HL-60/S4 treated with retinoic acid at 250 ng/mL for 4 days and 3 days (cell line): ENCODE measurements at regions not wholly inside any gene's neighbourhood (a gene's known extent, or its start where the extent isn't known, plus 50 kb on each side); places are given as distances from the start of the nearest gene placed in this dataset.
"Not testable (repeated sequence)": the region's sequence is repeated elsewhere in the genome, so short reads cannot be mapped to it uniquely, and the experiment has no call there.

ENCODE experiments used
- in situ Hi-C: fragments of 300-500 bp; cut with MboI; formaldehyde crosslinking; loops from 2 replicates; pipeline ENCODE4 v1.7.0; 2022; ENCODE audit warnings: low sequenced_read_pairs

- in situ Hi-C loops = no loop called here
Observed at GRCh38 chr6:155894262-155894661, 438.6 kb upstream of the NOX3 start.

- in situ Hi-C loops = no loop called here
Observed at GRCh38 chr6:155890409-155890808, 434.8 kb upstream of the NOX3 start.

- in situ Hi-C loops = no loop called here
Observed at GRCh38 chr6:155889410-155889809, 433.8 kb upstream of the NOX3 start.

- in situ Hi-C loops = no loop called here
Observed at GRCh38 chr6:155887421-155887820, 431.8 kb upstream of the NOX3 start.

GRCh38 chr6:155883741-155884140 lies 428.1 kb upstream of the NOX3 start:
- in situ Hi-C loops = no loop called here

GRCh38 chr6:155883334-155883731 lies 427.7 kb upstream of the NOX3 start:
- in situ Hi-C loops = no loop called here

- in situ Hi-C loops = no loop called here
Observed at GRCh38 chr6:155882527-155883333, 427.1 kb upstream of the NOX3 start.

- in situ Hi-C loops = no loop called here
Observed at GRCh38 chr6:155881826-155882526, 426.3 kb upstream of the NOX3 start.

- in situ Hi-C loops = no loop called here
Observed at GRCh38 chr6:155880900-155881299, 425.3 kb upstream of the NOX3 start.

GRCh38 chr6:155872961-155873360 lies 417.3 kb upstream of the NOX3 start:
- in situ Hi-C loops = no loop called here

GRCh38 chr6:155867682-155868081 lies 412.0 kb upstream of the NOX3 start:
- in situ Hi-C loops = no loop called here

- in situ Hi-C loops = not testable (repeated sequence)
Observed at GRCh38 chr6:155866676-155867390, 411.2 kb upstream of the NOX3 start.

GRCh38 chr6:155861821-155862220 lies 406.2 kb upstream of the NOX3 start:
- in situ Hi-C loops = no loop called here

- in situ Hi-C loops = not testable (repeated sequence)
Observed at GRCh38 chr6:155858906-155859305, 403.3 kb upstream of the NOX3 start.

GRCh38 chr6:155854787-155855186 lies 399.1 kb upstream of the NOX3 start:
- in situ Hi-C loops = no loop called here

- in situ Hi-C loops = no loop called here
Observed at GRCh38 chr6:155853011-155853410, 397.4 kb upstream of the NOX3 start.

GRCh38 chr6:155850408-155850841 lies 394.8 kb upstream of the NOX3 start:
- in situ Hi-C loops = no loop called here

- in situ Hi-C loops = no loop called here
Observed at GRCh38 chr6:155847711-155848110, 392.1 kb upstream of the NOX3 start.

GRCh38 chr6:155837474-155837873 lies 381.8 kb upstream of the NOX3 start:
- in situ Hi-C loops = no loop called here

- in situ Hi-C loops = no loop called here
Observed at GRCh38 chr6:155832596-155832995, 377.0 kb upstream of the NOX3 start.

- in situ Hi-C loops = no loop called here
Observed at GRCh38 chr6:155830531-155830930, 374.9 kb upstream of the NOX3 start.

GRCh38 chr6:155829646-155830045 lies 374.0 kb upstream of the NOX3 start:
- in situ Hi-C loops = no loop called here
